Skeletal muscle satellite cell (primary cell): ENCODE measurements at regions not wholly inside any gene's neighbourhood (a gene's known extent, or its start where the extent isn't known, plus 50 kb on each side); places are given as distances from the start of the nearest gene placed in this dataset.
"Not testable (repeated sequence)": the region's sequence is repeated elsewhere in the genome, so short reads cannot be mapped to it uniquely, and the experiment has no call there.

Experiments
- H3K27me3 ChIP-seq: 2 replicates; pipeline ENCODE4 v1.7.0; 2013; ENCODE audit warnings: low read length; ENCODE audit not compliant: control insufficient read depth, insufficient read depth
- H3K36me3 ChIP-seq: 2 replicates; pipeline ENCODE4 v1.7.0; 2013; ENCODE audit warnings: mild to moderate bottlenecking, control low read depth, low read length; ENCODE audit not compliant: insufficient read depth
- H3K4me1 ChIP-seq: 2 replicates; pipeline ENCODE4 v1.7.0; 2013; ENCODE audit warnings: low read length; ENCODE audit not compliant: control insufficient read depth, insufficient read depth
- H3K4me2 ChIP-seq: 2 replicates; pipeline ENCODE4 v1.7.0; 2013; ENCODE audit warnings: mild to moderate bottlenecking, low read length
- H3K4me3 ChIP-seq: 2 replicates; pipeline ENCODE4 v1.7.0; 2013; ENCODE audit warnings: low read length
- H3K9ac ChIP-seq: 2 replicates; pipeline ENCODE4 v1.7.0; 2013; ENCODE audit warnings: mild to moderate bottlenecking, low read depth, low read length, moderate library complexity
- H3K9me3 ChIP-seq: replicated peaks from 2 replicates; pipeline ENCODE4 v1.7.0; 2013; ENCODE audit warnings: mild to moderate bottlenecking, control low read depth, low read length

DNA sequence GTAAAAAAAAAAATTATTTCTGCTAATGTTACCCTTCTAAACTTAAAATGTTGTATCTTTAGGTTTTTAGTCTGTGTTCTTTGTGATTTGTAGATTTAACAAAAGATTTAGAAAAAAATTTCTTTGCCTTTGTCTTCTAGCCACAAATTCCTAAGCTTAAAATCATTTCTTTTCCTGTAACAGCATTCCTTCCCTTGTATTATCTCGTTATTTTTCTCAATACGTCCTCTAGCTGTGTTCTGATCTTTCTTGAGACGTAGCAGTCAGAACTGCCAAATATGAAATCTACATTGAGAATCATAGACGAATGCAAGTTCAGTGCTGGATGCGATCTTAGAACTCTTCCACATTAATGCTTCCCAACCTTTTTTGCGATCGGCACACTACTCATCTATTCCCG lies 283.1 kb downstream of the UTRN start:
- peaks cover 3% of the 10 kb centered on the region for H3K36me3 ChIP-seq
- H3K27me3 ChIP-seq = no peaks in the 10 kb centered on the region
- no peak overlapping the region for H3K9ac ChIP-seq
- H3K4me3 ChIP-seq = no peak overlapping the region
- H3K9me3 ChIP-seq = no peaks in the 10 kb centered on the region
- no peaks in the 10 kb centered on the region for H3K4me1 ChIP-seq
- H3K4me2 ChIP-seq = no peak overlapping the region

GRCh38 chr6:144572541-144572940 lies 287.4 kb downstream of the UTRN start:
- not testable (repeated sequence) for H3K4me3 ChIP-seq, H3K36me3 ChIP-seq, H3K9ac ChIP-seq, H3K4me1 ChIP-seq, H3K27me3 ChIP-seq, H3K4me2 ChIP-seq, H3K9me3 ChIP-seq

DNA sequence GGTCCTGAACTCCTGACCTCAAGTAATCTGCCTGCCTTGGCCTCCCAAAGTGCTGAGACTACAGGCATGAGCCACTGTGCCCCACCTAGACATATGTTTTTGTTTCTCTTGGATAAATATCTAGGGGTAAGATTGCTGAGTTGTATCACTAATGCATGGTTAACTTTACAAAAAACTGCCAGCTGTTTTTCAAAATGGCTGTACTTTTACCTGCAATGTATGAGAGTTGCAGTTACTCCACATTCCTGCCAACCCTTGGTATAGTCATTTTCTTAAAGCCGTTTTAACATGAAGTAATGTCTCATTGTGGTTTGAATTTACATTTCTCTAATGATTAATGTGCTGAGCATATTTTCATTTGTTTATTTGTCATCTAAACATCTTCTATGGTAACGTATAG lies 289.7 kb downstream of the UTRN start:
- Histone ChIP-seq H3K27me3 (no peaks in the 10 kb centered on the region), H3K36me3 (peaks cover 2% of the 10 kb centered on the region), H3K9me3 (no peaks in the 10 kb centered on the region), H3K4me3 (no peak overlapping the region), H3K9ac (no peak overlapping the region), H3K4me1 (peaks cover 8% of the 10 kb centered on the region), H3K4me2 (no peak overlapping the region)

GRCh38 chr6:144575327-144575726 lies 290.2 kb downstream of the UTRN start:
- Histone ChIP-seq H3K4me3 (no peak overlapping the region), H3K9me3 (no peaks in the 10 kb centered on the region), H3K27me3 (no peaks in the 10 kb centered on the region), H3K4me1 (peaks cover 8% of the 10 kb centered on the region), H3K4me2 (no peak overlapping the region), H3K36me3 (no peaks in the 10 kb centered on the region), H3K9ac (no peak overlapping the region)

GRCh38 chr6:144576871-144577270 lies 291.7 kb downstream of the UTRN start:
- H3K4me2 ChIP-seq = no peak overlapping the region
- H3K27me3 ChIP-seq = no peaks in the 10 kb centered on the region
- no peaks in the 10 kb centered on the region for H3K9me3 ChIP-seq
- H3K36me3 ChIP-seq = no peaks in the 10 kb centered on the region
- no peak overlapping the region for H3K4me3 ChIP-seq
- no peak overlapping the region for H3K9ac ChIP-seq
- H3K4me1 ChIP-seq = peaks cover 10% of the 10 kb centered on the region

DNA sequence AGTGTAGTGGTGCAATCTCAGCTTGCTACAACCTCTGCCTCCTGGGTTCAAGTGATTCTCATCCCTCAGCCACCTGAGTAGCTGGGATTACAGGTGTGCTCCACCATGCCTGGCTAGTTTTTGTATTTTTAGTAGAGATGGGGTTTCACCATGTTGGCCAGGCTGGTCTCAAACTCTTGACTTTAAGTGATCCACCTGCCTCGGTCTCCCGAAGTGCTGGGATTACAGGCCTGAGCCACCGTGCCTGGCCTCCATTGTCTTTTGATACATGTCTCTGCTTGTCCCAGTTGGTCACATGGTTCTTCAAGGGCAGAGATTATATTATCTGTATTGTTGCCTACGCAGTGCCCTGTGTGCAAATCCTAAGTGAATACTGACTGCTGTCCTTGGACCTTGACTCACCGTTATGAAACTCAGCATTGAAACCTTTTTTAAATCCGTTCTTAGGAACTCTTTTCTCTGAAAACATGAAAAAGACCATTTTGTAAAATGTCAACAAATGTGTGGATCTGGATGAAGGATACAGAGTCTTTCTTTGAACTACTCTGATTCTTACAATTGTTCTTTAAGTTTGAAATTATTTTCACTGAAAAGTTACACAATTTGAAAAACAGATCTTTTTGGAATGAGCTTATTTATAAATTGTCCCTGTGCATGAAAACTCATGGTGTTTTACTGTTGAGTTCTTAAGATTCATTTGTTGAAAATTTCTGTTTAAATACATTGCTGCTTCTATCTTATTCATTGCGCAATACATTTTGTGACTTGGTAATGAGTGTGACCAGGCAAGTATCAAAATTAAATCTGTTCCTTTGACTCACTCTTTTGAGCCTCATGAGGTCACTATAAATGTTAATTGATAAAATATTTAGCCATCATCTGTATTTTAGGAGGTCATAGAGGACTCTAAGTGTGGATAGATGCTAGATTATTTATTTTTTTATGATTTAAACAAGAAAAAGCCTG lies 293.5 kb downstream of the UTRN start:
- H3K4me1 ChIP-seq = peaks cover 28% of the 10 kb centered on the region
- no peak overlapping the region for H3K4me2 ChIP-seq
- no peaks in the 10 kb centered on the region for H3K9me3 ChIP-seq
- no peaks in the 10 kb centered on the region for H3K27me3 ChIP-seq
- H3K9ac ChIP-seq = no peak overlapping the region
- no peaks in the 10 kb centered on the region for H3K36me3 ChIP-seq
- H3K4me3 ChIP-seq = no peak overlapping the region

DNA sequence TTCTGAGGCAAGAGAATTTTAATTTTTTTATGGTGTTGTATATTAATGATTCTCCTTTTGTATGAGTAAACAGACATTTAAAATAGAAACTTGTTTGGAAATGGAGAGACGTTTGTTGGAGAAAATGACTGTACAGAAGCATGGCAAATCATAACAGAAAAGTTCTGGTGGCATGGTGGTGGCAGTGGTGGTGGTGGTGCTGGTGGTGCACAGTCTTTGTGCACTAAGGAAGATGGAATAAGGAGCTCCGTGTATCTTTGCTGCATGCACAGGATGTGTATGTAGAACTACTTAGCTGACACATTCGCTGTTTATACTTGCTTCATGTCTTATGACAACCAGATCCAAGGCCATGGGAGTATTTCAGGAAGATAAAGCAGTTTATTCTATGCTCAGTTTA lies 294.9 kb downstream of the UTRN start:
- no peak overlapping the region for H3K4me3 ChIP-seq
- no peaks in the 10 kb centered on the region for H3K36me3 ChIP-seq
- no peaks in the 10 kb centered on the region for H3K9me3 ChIP-seq
- no peaks in the 10 kb centered on the region for H3K27me3 ChIP-seq
- no peak overlapping the region for H3K4me2 ChIP-seq
- no peak overlapping the region for H3K9ac ChIP-seq
- H3K4me1 ChIP-seq = peaks cover 28% of the 10 kb centered on the region

GRCh38 chr6:144580771-144581170 lies 295.6 kb downstream of the UTRN start:
- H3K27me3 ChIP-seq = no peaks in the 10 kb centered on the region
- no peaks in the 10 kb centered on the region for H3K36me3 ChIP-seq
- H3K4me2 ChIP-seq = no peak overlapping the region
- H3K9ac ChIP-seq = no peak overlapping the region
- no peaks in the 10 kb centered on the region for H3K9me3 ChIP-seq
- H3K4me1 ChIP-seq = peaks cover 31% of the 10 kb centered on the region
- H3K4me3 ChIP-seq = no peak overlapping the region

DNA sequence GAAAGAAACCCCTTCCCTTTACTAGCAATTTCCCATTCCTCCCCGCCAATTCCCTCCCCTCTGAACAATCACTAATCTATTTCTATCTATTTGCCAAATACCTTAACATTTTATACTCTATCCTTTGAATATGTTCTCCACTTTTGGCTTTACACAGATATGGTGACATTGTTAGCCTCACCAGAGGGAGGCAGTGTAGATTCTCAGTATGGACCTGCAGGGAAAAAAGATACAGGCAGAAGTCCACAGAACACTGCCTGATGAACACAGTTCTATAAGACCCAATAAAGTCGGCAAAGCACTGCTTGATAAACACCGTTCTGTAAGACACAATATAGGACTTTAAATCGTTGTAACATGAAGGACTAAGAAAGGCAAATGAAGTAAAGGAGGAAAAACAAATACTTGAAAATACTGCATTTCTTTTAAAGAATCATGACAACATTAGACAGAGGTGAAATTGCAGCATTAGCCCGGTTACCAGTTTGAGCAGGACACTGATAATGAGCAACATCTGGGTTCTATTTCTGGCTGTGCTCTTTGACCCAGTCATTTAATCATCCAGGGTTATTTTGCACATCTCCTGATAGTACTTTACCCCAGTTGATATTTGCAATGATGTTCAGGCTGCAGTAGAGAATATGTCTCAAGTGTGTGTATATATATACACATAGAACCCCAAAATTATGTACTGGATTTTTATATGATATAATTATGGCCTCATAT lies 296.8 kb downstream of the UTRN start:
- H3K4me3 ChIP-seq = no peak overlapping the region

DNA sequence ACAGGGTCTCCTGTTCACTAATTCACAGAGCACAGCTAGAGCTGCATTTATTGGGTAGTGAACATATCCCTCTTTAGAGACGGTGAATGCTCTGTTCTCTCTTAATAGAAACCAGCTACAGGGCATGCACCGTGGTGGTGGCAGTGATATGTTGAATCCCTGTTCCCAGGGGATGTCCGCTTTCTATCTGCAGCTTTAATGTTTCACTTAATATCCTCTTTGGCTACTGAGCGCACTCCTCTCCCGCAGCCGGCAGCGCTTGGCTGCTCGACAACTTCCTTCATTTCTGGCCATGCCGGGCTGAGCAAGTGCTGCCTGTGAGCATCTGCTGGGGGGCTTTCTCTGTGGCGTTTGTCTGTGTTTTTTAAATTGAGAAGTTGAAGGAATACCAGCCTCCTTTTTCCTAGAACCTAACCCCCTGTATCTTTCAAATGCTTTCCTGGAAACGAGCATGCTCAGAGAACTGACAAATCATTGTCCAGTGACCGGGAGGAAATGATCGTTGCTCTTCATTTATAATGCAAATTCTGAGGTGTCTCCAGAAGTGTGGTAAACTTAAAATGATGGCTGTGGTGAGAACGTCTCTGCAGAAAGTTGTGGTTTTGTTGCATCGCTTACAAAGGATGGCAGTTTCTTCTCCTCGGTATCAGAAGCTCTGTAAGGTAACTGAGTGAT lies 297.9 kb downstream of the UTRN start:
- H3K4me3 ChIP-seq = peak overlapping the region; percentile 65
- H3K9ac ChIP-seq = peak overlapping the region; percentile 26
- H3K27me3 ChIP-seq = no peaks in the 10 kb centered on the region
- H3K4me1 ChIP-seq = peaks cover 41% of the 10 kb centered on the region
- peak overlapping the region; percentile 87 for H3K4me2 ChIP-seq
- no peaks in the 10 kb centered on the region for H3K9me3 ChIP-seq
- no peaks in the 10 kb centered on the region for H3K36me3 ChIP-seq

More for the DNA sequence above, 296.8 kb downstream of the UTRN start:
- Histone ChIP-seq H3K9me3 (no peaks in the 10 kb centered on the region), H3K4me2 (no peak overlapping the region), H3K9ac (no peak overlapping the region), H3K36me3 (no peaks in the 10 kb centered on the region), H3K4me1 (peaks cover 41% of the 10 kb centered on the region), H3K27me3 (no peaks in the 10 kb centered on the region)

GRCh38 chr6:144583614-144583954 lies 298.4 kb downstream of the UTRN start:
- Histone ChIP-seq H3K9me3 (no peaks in the 10 kb centered on the region), H3K4me2 (peak overlapping the region; percentile 87), H3K9ac (no peak overlapping the region), H3K4me1 (peaks cover 41% of the 10 kb centered on the region), H3K27me3 (no peaks in the 10 kb centered on the region), H3K4me3 (peak overlapping the region; percentile 65), H3K36me3 (no peaks in the 10 kb centered on the region)
